H1 (cell line): ENCODE measurements at regions not wholly inside any gene's neighbourhood (a gene's known extent, or its start where the extent isn't known, plus 50 kb on each side); places are given as distances from the start of the nearest gene placed in this dataset.
A peak's percentile ranks its signal among the peaks of the same experiment; 100 is the strongest.

Experiments
- CTCF ChIA-PET: fragments of 300-600 bp; sonication (Branson Sonifier 250); formaldehyde crosslinking; loops from one replicate; lab custom pipeline; 2021; ENCODE audit not compliant: partially characterized antibody; lab: Charles Lee
- POLR2A ChIA-PET: fragments of 300-600 bp; sonication (Branson Sonifier 250); formaldehyde crosslinking; loops from one replicate; lab custom pipeline; 2021; ENCODE audit warnings: inconsistent platforms; ENCODE audit not compliant: partially characterized antibody; lab: Charles Lee
- DNase-seq, 2 experiments: peaks; one replicate each; pipeline versions ENCODE4 v3.0.0 to v3.0.0-alpha.2; 2010 to 2022; ENCODE audit warnings: low spot score in 2 of 2, low read depth in 1 of 2, mixed read lengths in 1 of 2
- FAIRE-seq: peaks from 2 replicates; lab custom pipeline; 2011; peaks lifted over from hg19 to GRCh38; lab: Jason Lieb, UNC
- H2AFZ ChIP-seq: 2 replicates; pipeline ENCODE4 v1.8.1; 2012; ENCODE audit warnings: low read length, inconsistent platforms
- H2AK5ac ChIP-seq: 2 replicates; pipeline ENCODE4 v1.6.1; 2013; ENCODE audit warnings: low read depth, low read length
- H2BK120ac ChIP-seq: replicated peaks from 2 replicates; pipeline ENCODE3; 2013; ENCODE audit warnings: low read depth, low read length, inconsistent platforms
- H2BK12ac ChIP-seq: 2 replicates; pipeline ENCODE4 v1.6.1; 2013; ENCODE audit warnings: low read depth, low read length
- H2BK15ac ChIP-seq: 2 replicates; pipeline ENCODE4 v1.6.1; 2013; ENCODE audit warnings: low read length
- H2BK20ac ChIP-seq: 2 replicates; pipeline ENCODE4 v1.6.1; 2013; ENCODE audit warnings: low read length
- H2BK5ac ChIP-seq: 2 replicates; pipeline ENCODE4 v1.6.1; 2013; ENCODE audit warnings: low read depth, low read length
- H3K14ac ChIP-seq: 2 replicates; pipeline ENCODE4 v1.6.1; 2013; ENCODE audit warnings: inconsistent platforms; ENCODE audit not compliant: insufficient read length
- H3K18ac ChIP-seq: 2 replicates; pipeline ENCODE4 v1.6.1; 2013; ENCODE audit warnings: low read length; ENCODE audit errors: extremely low read depth
- H3K23ac ChIP-seq: 2 replicates; pipeline ENCODE4 v1.6.1; 2013; ENCODE audit warnings: inconsistent platforms; ENCODE audit not compliant: insufficient read length
- H3K23me2 ChIP-seq: 2 replicates; pipeline ENCODE4 v1.6.1; 2013; ENCODE audit warnings: low read depth, low read length
- H3K27ac ChIP-seq: 2 replicates; pipeline ENCODE4 v1.6.1; 2011; ENCODE audit warnings: low read depth, low read length, inconsistent platforms
- H3K27me3 ChIP-seq, 4 experiments: replicated peaks in 1 of 4; 1 replicate in 1 of 4; 2 replicates in 3 of 4; pipeline versions ENCODE4 v1.6.1 to v1.8.1; 2011 to 2013; ENCODE audit warnings: low read length in 3 of 4, mild to moderate bottlenecking in 3 of 4, inconsistent platforms in 2 of 4, mixed read lengths in 2 of 4, moderate library complexity in 1 of 4; ENCODE audit not compliant: control insufficient read depth in 3 of 4, insufficient read depth in 3 of 4; ENCODE audit errors: extremely low read depth in 1 of 4
- H3K36me3 ChIP-seq, 4 experiments: 2 replicates each; pipeline versions ENCODE4 v1.6.1 to v1.8.1; 2011 to 2013; ENCODE audit warnings: mild to moderate bottlenecking in 4 of 4, low read length in 3 of 4, moderate library complexity in 2 of 4, control low read depth in 1 of 4, inconsistent platforms in 1 of 4; ENCODE audit not compliant: insufficient read depth in 4 of 4, control insufficient read depth in 2 of 4
- H3K4ac ChIP-seq: replicated peaks from 2 replicates; pipeline ENCODE3; 2013; ENCODE audit warnings: low read length, low read depth, mixed read lengths, inconsistent platforms; ENCODE audit not compliant: insufficient read length
- H3K4me1 ChIP-seq, 4 experiments: replicated peaks in 1 of 4; 1 replicate in 1 of 4; 2 replicates in 3 of 4; pipeline versions ENCODE4 v1.6.1 to v1.8.1; 2011 to 2013; ENCODE audit warnings: low read length in 3 of 4, inconsistent platforms in 2 of 4, mixed read lengths in 1 of 4; ENCODE audit not compliant: insufficient read depth in 4 of 4, control insufficient read depth in 3 of 4
- H3K4me2 ChIP-seq, 2 experiments: 2 replicates each; pipeline versions ENCODE4 v1.6.1 to v1.8.1; 2011 to 2013; ENCODE audit warnings: low read depth in 2 of 2, low read length in 2 of 2, control low read depth in 1 of 2, inconsistent platforms in 1 of 2, mild to moderate bottlenecking in 1 of 2; ENCODE audit not compliant: insufficient read depth in 1 of 2
- H3K4me3 ChIP-seq, 4 experiments: fragments of 200-600, 300-600 bp in 1 of 4; sonication (generic), shearing (Covaris generic), sonication (Bioruptor Twin) in 1 of 4; 2 replicates each; pipeline versions ENCODE4 v1.5.1 to v1.8.1; 2011 to 2016; ENCODE audit warnings: low read length in 4 of 4, low read depth in 3 of 4, control low read depth in 2 of 4, inconsistent platforms in 2 of 4, mild to moderate bottlenecking in 2 of 4, mixed read lengths in 1 of 4, moderate library complexity in 1 of 4; ENCODE audit not compliant: insufficient read depth in 2 of 4; ENCODE audit errors: extremely low read depth in 1 of 4
- H3K56ac ChIP-seq: replicated peaks from 2 replicates; pipeline ENCODE3; 2013; ENCODE audit warnings: low read depth, mild to moderate bottlenecking, mixed read lengths, low read length, inconsistent platforms; ENCODE audit not compliant: insufficient read length
- H3K79me1 ChIP-seq: 2 replicates; pipeline ENCODE4 v1.6.1; 2013; ENCODE audit warnings: low read depth, low read length, control low read depth
- H3K79me2 ChIP-seq, 2 experiments: 2 replicates each; pipeline versions ENCODE4 v1.6.1 to v1.8.1; 2012 to 2013; ENCODE audit warnings: low read length in 2 of 2, mild to moderate bottlenecking in 2 of 2, inconsistent platforms in 1 of 2; ENCODE audit not compliant: insufficient read depth in 2 of 2, control insufficient read depth in 1 of 2
- H3K9ac ChIP-seq, 4 experiments: replicated peaks in 1 of 4; 1 replicate in 1 of 4; 2 replicates in 3 of 4; pipeline versions ENCODE4 v1.6.1 to v1.8.1; 2011 to 2013; ENCODE audit warnings: low read depth in 3 of 4, low read length in 3 of 4, control low read depth in 2 of 4, mild to moderate bottlenecking in 2 of 4, moderate library complexity in 2 of 4, inconsistent platforms in 1 of 4; ENCODE audit errors: extremely low read depth in 1 of 4
- H3K9me3 ChIP-seq, 2 experiments: 2 replicates each; pipeline versions ENCODE4 v1.6.1 to v1.8.1; 2012 to 2013; ENCODE audit warnings: mild to moderate bottlenecking in 2 of 2, moderate library complexity in 2 of 2, control low read depth in 1 of 2, inconsistent platforms in 1 of 2, low read depth in 1 of 2, low read length in 1 of 2, mixed read lengths in 1 of 2; ENCODE audit not compliant: insufficient read depth in 2 of 2
- H4K20me1 ChIP-seq, 2 experiments: replicated peaks in 1 of 2; 2 replicates each; pipeline versions ENCODE3 to v1.8.1; 2011 to 2013; ENCODE audit warnings: inconsistent platforms in 2 of 2, low read length in 2 of 2, mild to moderate bottlenecking in 1 of 2; ENCODE audit not compliant: insufficient read depth in 2 of 2, control insufficient read depth in 1 of 2
- H4K5ac ChIP-seq: 2 replicates; pipeline ENCODE4 v1.6.1; 2013; ENCODE audit warnings: low read length, low read depth, mixed read lengths, inconsistent platforms; ENCODE audit not compliant: insufficient read length
- H4K8ac ChIP-seq: 2 replicates; pipeline ENCODE4 v1.8.0; 2013; ENCODE audit warnings: mild to moderate bottlenecking, moderate library complexity, low read length, inconsistent platforms; ENCODE audit not compliant: insufficient read depth; ENCODE audit errors: extremely low read depth
- H4K91ac ChIP-seq: replicated peaks from 2 replicates; pipeline ENCODE3; 2013; ENCODE audit warnings: low read length, mixed read lengths, inconsistent platforms; ENCODE audit not compliant: insufficient read length
- HDAC2 ChIP-seq, 2 experiments: fragments of 300-600 bp in 1 of 2; sonication (generic) in 1 of 2; IDR thresholded peaks; 2 replicates each; pipeline ENCODE4 v1.6.1; 2011 to 2012; ENCODE audit warnings: low read depth in 2 of 2, low read length in 2 of 2, mild to moderate bottlenecking in 2 of 2, moderate library complexity in 2 of 2, borderline replicate concordance in 1 of 2, inconsistent platforms in 1 of 2
- MAFK ChIP-seq: IDR thresholded peaks from 2 replicates; pipeline ENCODE4 v1.6.1; 2012; ENCODE audit warnings: low read depth, mild to moderate bottlenecking, improper control_type of control experiment, low read length
- RAD21 ChIP-seq, 2 experiments: IDR thresholded peaks in 1 of 2; conservative IDR thresholded peaks in 1 of 2; 2 replicates each; pipeline ENCODE4 v1.6.1; 2011; ENCODE audit warnings: low read depth in 2 of 2, low read length in 2 of 2, improper control_type of control experiment in 1 of 2, inconsistent platforms in 1 of 2, mild to moderate bottlenecking in 1 of 2, moderate library complexity in 1 of 2
- RBBP5 ChIP-seq: IDR thresholded peaks from 2 replicates; pipeline ENCODE4 v1.7.1; 2012; ENCODE audit warnings: low read depth, mild to moderate bottlenecking, inconsistent platforms, low read length, moderate library complexity, borderline replicate concordance
- SIN3A ChIP-seq, 2 experiments: IDR thresholded peaks in 1 of 2; conservative IDR thresholded peaks in 1 of 2; 2 replicates each; pipeline ENCODE4 v1.6.1; 2011 to 2012; ENCODE audit warnings: low read length in 2 of 2, improper control_type of control experiment in 1 of 2, low read depth in 1 of 2, mild to moderate bottlenecking in 1 of 2
- SP1 ChIP-seq: IDR thresholded peaks from 2 replicates; pipeline ENCODE4 v1.6.1; 2011; ENCODE audit warnings: low read depth, low read length
- TEAD4 ChIP-seq: IDR thresholded peaks from 2 replicates; pipeline ENCODE4 v1.6.1; 2012; ENCODE audit warnings: low read depth, low read length, inconsistent platforms, mixed read lengths
- YY1 ChIP-seq: IDR thresholded peaks from 2 replicates; pipeline ENCODE4 v1.6.1; 2011; ENCODE audit warnings: low read depth, mild to moderate bottlenecking, low read length
- WGBS, 2 experiments: shearing (Covaris generic) in 1 of 2; methylation state at CpG; one replicate each; pipeline versions ENCODE4 v1.1.6 to v1.1.7; 2013 to 2015; ENCODE audit warnings: low lambda C conversion rate in 2 of 2, mixed read lengths in 2 of 2, inconsistent platforms in 1 of 2, low coverage in 1 of 2, missing lambda C conversion rate in 1 of 2; ENCODE audit not compliant: insufficient replicate concordance in 2 of 2, insufficient coverage in 1 of 2, insufficient read length in 1 of 2; ENCODE audit errors: extremely low coverage in 1 of 2, missing lambda C conversion rate in 1 of 2; 5-methylcytosine and 5-hydroxymethylcytosine counted together
- TF ChIP-seq, protein P1 (sequence below): IDR thresholded peaks from 2 replicates; pipeline ENCODE4 v1.6.1; 2011; ENCODE audit warnings: low read depth, mild to moderate bottlenecking, low read length; ENCODE audit not compliant: insufficient read depth
- TF ChIP-seq, protein P2 (sequence below), 3 experiments: IDR thresholded peaks; 1 replicate in 2 of 3; 2 replicates in 1 of 3; pipeline versions ENCODE4 v1.5.1 to v1.6.1; 2011; ENCODE audit warnings: low read length in 3 of 3, mild to moderate bottlenecking in 3 of 3, inconsistent platforms in 2 of 3, low read depth in 1 of 3, moderate library complexity in 1 of 3; ENCODE audit not compliant: insufficient read depth in 1 of 3; ENCODE audit errors: control extremely low read depth in 1 of 3

DNA sequence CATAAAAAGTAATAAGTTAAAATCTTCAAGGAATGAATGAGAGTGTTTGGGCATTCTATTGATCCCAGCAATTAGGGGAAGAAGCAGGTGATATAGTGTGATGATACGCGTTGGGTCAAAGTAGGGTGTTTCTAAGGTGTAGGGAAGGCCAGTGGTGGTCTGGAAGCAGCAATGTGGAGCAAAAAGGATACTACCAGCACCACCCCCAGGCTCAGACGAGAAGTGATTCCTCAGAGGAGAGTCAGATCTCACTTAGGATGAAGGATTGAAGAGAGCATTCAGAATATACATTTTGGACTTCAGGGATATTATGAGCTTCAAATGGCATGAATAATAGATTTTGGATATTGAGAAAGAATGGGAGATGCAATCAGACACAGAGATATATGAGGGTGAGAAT is 497.6 kb downstream of the RMST start:
- no peak overlapping the region for H3K18ac ChIP-seq
- H4K8ac ChIP-seq: no peak overlapping the region
- H2BK15ac ChIP-seq: no peak overlapping the region
- no peak overlapping the region for H2BK20ac ChIP-seq
- no peak overlapping the region for H3K27ac ChIP-seq
- no peaks in the 10 kb centered on the region for H3K36me3 ChIP-seq
- H3K79me2 ChIP-seq: no peaks in the 10 kb centered on the region
- H2AFZ ChIP-seq: no peak overlapping the region
- H3K9me3 ChIP-seq: peaks cover 0 to 11% of the 10 kb centered on the region in 2 experiments; a peak in 3 of 4 replicates
- H2AK5ac ChIP-seq: no peak overlapping the region
- H2BK12ac ChIP-seq: no peak overlapping the region
- no peak overlapping the region for H3K4me2 ChIP-seq
- no peak overlapping the region for H4K91ac ChIP-seq
- H3K56ac ChIP-seq: no peak overlapping the region
- DNase-seq: no peak
- ChIA-PET CTCF (interaction anchor here (0.6 to 6.8 kb wide), 74 partner anchors 9 to 1097 kb away, joined by 3 to 102 read pairs (median 4); no protein-coding TSS in a partner anchor), POLR2A (interaction anchor here (0.6 kb wide), 1 partner anchor 16 kb away, joined by 3 read pairs; no protein-coding TSS in a partner anchor)
- H3K4me3 ChIP-seq: no peak overlapping the region
- H4K20me1 ChIP-seq: no peaks in the 10 kb centered on the region
- H3K9ac ChIP-seq: no peak overlapping the region
- H3K79me1 ChIP-seq: no peaks in the 10 kb centered on the region
- H3K4ac ChIP-seq: no peak overlapping the region
- H3K23me2 ChIP-seq: no peaks in the 10 kb centered on the region
- H3K14ac ChIP-seq: no peak overlapping the region
- no peak overlapping the region for H4K5ac ChIP-seq
- no peak overlapping the region for H2BK120ac ChIP-seq
- H2BK5ac ChIP-seq: no peak overlapping the region
- no peak for FAIRE-seq
- no peaks in the 10 kb centered on the region; a peak in 1 of 7 replicates for H3K4me1 ChIP-seq
- WGBS, 2 experiments: 88% methylated on average over 3 of the region's 3 CpGs; no CpG with 5 or more reads in 1 of the 2 experiments
- no peaks in the 10 kb centered on the region; a peak in 2 of 7 replicates for H3K27me3 ChIP-seq
- H3K23ac ChIP-seq: no peak overlapping the region
- TF ChIP-seq, protein P1, sequence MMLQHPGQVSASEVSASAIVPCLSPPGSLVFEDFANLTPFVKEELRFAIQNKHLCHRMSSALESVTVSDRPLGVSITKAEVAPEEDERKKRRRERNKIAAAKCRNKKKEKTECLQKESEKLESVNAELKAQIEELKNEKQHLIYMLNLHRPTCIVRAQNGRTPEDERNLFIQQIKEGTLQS: no peak
- peak; percentile 74 to 78 for TF ChIP-seq RAD21 (IDR thresholded peaks at IDR 0.05 in 1 of 2, conservative IDR thresholded peaks at IDR 0.05 in 1 of 2; ENCODE audit: low read depth in 2 of 2, low read length in 2 of 2)
- TF ChIP-seq HDAC2 (IDR thresholded peaks at IDR 0.05; ENCODE audit: borderline replicate concordance in 1 of 2, low read depth in 2 of 2, low read length in 2 of 2): no peak
- TF ChIP-seq, protein P2, sequence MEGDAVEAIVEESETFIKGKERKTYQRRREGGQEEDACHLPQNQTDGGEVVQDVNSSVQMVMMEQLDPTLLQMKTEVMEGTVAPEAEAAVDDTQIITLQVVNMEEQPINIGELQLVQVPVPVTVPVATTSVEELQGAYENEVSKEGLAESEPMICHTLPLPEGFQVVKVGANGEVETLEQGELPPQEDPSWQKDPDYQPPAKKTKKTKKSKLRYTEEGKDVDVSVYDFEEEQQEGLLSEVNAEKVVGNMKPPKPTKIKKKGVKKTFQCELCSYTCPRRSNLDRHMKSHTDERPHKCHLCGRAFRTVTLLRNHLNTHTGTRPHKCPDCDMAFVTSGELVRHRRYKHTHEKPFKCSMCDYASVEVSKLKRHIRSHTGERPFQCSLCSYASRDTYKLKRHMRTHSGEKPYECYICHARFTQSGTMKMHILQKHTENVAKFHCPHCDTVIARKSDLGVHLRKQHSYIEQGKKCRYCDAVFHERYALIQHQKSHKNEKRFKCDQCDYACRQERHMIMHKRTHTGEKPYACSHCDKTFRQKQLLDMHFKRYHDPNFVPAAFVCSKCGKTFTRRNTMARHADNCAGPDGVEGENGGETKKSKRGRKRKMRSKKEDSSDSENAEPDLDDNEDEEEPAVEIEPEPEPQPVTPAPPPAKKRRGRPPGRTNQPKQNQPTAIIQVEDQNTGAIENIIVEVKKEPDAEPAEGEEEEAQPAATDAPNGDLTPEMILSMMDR (IDR thresholded peaks at IDR 0.05; ENCODE audit: control extremely low read depth in 1 of 3, insufficient read depth in 1 of 3, low read depth in 1 of 3, low read length in 3 of 3): peak; percentile 9 to 55 (median 52)
- no peak for TF ChIP-seq SP1
- no peak for TF ChIP-seq RBBP5
- no peak for TF ChIP-seq YY1
- TF ChIP-seq MAFK: no peak
- TF ChIP-seq TEAD4: no peak
- no peak for TF ChIP-seq SIN3A (conservative IDR thresholded peaks at IDR 0.05 in 1 of 2, IDR thresholded peaks at IDR 0.05 in 1 of 2; ENCODE audit: low read depth in 1 of 2, low read length in 2 of 2)
